Amygdala (tissue), 56 donors: ENCODE measurements at regions not wholly inside any gene's neighbourhood (a gene's known extent, or its start where the extent isn't known, plus 50 kb on each side); places are given as distances from the start of the nearest gene placed in this dataset.

Source experiments
- DNase-seq, 56 donors: peaks; one replicate each; lab custom pipeline; 2025; lab: John Stamatoyannopoulos, UW

DNA sequence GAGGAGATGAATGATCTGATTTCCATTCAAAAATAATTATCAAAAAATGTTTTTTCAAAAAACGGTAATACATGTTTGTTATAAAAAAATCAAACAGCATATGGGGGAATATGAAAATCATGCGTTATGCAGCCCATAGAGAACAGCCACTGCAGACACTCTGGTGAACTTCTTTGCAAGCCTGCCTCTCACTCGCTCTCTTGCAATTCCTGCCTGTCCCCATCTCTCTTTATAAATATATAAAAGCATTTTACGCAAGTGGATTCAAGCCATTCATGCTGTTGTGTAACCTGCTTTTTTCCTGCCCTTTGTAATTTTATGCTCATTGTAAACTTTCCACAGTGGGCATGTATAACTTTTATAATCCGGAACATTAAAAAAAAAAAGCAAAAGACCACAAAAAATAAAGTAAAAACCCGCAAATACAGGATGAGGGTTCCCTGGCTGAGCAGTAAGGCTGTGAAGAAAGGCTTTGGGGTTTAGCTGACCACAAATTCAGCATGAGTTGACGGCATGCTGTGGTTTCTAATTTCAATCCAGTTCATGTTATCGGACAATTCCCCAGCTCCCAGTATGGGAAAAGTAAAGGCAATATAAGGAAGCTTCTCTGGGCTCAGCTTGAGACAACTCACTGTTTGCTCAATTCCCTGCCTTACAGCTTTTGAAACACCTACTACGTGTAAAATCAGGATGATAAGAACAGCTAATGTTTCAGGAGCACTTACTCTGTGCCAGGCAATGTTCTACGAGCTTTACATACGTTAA, 52.8 kb upstream of the ZBTB40 start:
- DNase-seq, result no peak

DNA sequence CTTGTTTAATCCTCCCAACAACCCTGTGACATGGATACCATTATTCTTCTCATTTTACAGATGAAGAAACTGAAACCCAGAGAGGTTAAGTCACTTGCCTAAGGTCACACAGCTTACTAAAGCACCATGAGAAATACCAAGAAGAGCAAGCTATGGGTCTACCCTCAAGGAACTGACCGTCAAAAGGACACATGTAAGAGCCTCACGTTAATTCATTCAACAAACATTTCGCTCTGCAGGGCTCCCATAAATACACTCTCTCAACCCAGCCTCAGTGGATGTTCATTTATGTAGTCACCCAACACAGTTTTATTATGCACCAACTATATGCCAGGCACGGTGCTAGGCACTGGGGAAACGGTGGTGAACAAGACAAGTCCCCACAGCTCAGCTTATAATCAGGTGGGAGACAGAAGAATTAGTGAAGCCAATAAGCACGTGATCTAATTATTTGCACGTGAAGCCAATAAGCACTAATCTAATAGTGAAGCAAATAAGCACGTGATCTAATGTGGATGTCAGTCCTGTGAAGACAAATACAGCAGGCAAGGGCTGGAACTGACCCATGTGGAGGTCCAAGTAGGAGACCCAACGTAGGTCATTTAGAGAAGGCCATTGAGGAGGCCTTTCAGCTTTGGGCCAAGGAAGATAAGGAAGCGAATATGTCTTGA, 52.1 kb upstream of the ZBTB40 start:
- no peak for DNase-seq
